DMS53 (cell line): ENCODE measurements at regions not wholly inside any gene's neighbourhood (a gene's known extent, or its start where the extent isn't known, plus 50 kb on each side); places are given as distances from the start of the nearest gene placed in this dataset.
A peak's percentile ranks its signal among the peaks of the same experiment; 100 is the strongest.

Source experiments
- DNase-seq: peaks from one replicate; lab custom pipeline; 2025; lab: John Stamatoyannopoulos, UW

DNA sequence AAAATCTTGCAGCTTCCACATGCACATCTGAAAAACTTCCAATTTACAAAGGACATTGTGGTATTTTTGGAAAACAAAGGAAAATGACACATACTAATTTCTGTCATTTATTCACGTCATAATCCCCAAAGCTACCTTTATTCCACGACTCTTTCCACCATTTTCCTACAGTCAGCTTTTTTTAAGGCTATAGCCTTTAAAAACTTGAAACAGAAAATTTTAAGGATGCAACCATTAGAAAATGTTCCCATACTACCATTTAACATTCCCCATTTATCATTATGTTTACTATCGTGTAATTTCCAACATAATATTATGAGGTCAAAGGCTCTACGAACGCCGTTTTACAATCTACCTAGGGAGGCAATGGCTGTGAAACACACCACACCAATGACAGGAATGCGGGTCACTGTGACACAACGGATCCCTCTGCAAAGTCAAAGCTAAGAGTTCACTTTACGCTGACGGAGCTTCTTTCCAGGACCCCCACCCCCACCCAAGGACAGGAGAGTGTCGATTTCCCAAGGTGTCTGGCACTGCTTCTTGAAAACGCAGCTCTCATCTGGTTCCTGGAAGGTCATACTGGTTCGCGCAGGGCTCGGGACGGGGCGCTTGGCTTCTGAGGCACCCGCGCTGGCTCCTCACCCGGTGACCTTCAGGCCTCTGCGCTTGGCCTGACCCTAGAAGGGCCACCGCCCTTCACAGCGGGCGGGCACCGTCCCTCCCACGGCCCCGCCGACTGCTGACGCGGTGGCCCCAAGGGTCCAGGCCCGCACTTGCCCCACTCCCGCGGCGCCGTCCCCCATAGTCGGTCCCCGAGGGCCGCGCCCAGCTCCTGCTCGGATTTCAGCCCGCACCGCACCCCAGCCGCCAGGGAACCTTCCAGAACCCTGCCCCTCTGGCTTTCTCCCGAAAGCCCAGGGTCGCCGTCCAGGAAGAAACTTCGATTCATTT lies 50.5 kb upstream of the ATF3 start:
- DNase-seq = peak; percentile 82

- peak; percentile 99 for DNase-seq
These were observed 49.7 kb upstream of the ATF3 start for GRCh38 chr1:212558693-212559480.
